Stimulated activated CD4-positive, alpha-beta T cell treated with anti-CD3 and anti-CD28 coated beads, Interleukin-1b, Interleukin-23, amount 100 ng/mL, for 4 hours (primary cell): ENCODE measurements at regions not wholly inside any gene's neighbourhood (a gene's known extent, or its start where the extent isn't known, plus 50 kb on each side); places are given as distances from the start of the nearest gene placed in this dataset.
"Not testable (repeated sequence)": the region's sequence is repeated elsewhere in the genome, so short reads cannot be mapped to it uniquely, and the experiment has no call there.

ENCODE experiments used
- DNase-seq, 2 donors: peaks; one replicate each; pipeline ENCODE4 v3.0.0-alpha.2; 2020; ENCODE audit warnings: low read depth in 2 of 2

DNA sequence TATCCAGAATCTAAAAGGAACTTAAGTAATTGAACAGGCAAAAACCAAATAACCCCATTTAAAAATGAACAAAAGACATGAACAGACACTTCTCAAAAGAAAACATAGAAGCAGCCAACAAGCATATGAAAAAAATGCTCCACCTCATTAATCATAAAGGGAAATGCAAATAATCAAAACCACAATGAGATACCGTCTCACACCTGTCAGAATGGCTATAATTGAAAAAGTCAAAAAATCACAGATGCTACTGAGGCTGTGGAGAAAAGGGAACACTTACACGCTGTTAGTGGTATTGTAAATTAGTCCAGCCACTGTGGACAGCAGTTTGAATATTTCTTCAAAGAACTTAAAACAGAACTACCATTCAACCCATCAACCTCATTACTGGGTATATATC, 220.7 kb downstream of the MEX3B start:
- no peak for DNase-seq

DNA sequence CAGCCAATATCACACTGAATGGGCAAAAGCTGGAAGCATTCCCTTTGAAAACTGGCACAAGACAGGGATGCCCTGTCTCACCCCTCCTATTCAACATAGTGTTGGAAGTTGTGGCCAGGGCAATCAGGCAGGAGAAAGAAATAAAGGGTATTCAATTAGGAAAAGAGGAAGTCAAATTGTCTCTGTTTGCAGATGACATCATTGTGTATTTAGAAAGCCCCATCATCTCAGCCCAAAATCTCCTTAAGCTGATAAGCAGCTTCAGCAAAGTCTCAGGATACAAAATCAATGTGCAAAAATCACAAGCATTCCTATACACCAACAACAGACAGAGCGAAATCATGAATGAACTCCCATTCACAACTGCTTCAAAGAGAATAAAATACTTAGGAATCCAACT, 223.2 kb downstream of the MEX3B start:
- not testable (repeated sequence) for DNase-seq

DNA sequence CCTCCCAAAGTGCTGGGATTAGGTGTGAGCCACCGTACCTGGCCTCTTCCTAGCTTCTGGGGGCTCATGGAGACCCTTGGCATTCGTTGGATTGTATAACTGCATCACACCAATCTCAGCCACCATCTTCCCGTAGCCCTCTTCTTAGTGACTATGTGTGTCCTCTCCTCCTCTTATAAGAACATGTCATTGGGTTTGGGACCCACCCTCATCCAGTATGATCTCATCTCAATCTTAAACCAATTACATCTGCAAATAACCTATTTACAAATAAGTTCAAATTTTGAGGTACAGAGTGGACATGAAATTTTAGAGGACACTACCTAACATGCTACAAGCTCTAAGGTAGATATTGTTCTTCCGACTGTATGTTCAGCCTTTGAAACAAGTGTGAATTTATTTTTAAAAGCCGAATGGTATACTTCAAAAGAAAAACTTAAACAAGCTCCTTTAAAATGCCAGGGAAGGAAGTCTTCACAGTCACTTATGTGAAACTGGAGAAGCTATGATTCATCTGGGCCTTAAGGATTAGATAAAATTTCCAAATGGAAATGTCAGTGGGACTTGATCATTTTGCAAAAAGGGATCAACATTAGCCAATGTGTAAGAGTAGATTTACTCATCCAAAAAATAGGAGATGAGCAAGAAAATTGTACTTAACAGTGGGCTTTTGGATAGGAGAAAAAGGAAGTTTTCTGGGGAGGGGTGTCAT, 225.7 kb downstream of the MEX3B start:
- no peak for DNase-seq

DNA sequence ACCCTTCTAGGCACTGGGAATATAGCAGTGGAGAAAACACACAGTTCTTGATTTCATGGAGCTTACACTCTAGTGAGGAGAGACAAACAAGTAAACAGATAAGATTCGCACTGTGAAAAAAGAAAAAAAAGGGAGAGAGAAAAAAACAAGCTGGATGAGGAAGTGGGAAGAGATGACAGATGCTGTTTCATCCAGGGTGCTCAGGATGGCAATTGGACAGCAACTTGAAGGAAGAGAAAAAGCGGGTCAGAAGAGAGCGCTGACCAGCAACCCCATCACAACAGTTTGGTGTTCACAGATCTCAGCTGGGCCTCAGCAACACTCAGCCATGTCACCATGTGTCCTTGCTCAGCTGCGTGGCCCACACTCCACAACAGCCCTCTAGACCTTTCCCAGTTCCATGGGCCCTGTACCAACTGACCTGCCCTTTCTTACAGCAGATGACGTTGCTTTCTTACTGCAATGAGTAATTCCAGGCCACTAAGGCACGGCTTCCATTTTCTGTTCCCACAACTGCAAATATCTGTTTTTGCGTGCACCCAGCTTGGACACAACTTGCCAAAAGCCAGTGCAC, 230.8 kb downstream of the MEX3B start:
- DNase-seq = no peak

DNA sequence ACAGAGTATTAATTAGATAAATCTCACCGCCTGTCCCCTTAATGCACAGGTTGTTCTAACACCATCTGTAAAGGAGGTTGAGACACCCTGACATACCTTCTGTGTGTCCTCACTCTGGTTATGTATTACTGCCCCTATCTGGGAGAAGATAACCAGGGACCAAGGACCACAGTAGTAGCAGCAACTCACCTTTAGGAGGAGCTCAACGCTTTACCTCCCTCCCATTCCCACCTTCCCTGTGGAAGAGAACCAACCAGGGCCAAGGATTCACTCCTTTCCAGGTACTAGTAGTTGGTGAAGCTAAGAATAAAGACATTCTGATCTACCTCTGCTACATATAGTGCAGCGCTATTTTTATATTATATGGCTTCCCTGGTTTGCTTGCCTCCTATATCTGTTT, 232.6 kb downstream of the MEX3B start:
- no peak for DNase-seq

DNA sequence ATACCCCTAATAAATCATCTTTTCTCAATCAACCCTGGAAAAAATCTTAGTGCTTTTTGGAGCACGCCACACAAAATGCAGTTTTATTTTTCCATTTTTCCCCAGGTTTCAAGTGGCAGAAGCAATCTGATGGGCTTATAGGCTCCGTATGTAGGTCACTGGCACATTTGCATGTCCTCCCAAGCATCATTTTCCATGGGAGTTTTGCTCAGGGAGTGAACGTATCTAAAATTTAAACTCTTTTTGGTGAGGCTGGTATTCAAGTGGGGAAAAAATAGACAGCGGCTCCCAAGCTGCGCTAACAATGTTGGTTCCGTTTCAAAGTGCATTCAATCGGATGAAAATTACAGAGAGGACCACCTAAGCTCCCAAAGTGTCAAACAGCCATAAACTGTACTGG, 233.4 kb downstream of the MEX3B start:
- DNase-seq = no peak

DNA sequence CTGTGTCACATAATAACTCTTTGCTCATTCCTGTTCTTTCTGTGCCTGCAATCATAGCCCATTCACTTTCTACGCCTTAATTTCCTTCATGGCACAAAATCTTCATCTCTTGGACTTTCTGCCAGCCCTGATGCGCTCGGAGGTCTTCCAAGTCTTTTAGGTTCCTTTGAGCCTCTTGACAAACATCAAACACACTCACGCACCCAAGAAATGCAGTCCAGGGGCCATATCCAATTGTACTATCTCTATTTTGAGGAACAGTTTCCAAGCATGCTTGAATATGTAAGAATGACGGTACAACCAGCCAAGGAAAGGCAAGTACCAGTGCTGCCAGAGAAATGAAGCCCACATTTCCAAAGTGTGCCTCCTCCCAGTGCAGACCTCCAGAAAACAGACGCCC, 234.1 kb downstream of the MEX3B start:
- DNase-seq = no peak

DNA sequence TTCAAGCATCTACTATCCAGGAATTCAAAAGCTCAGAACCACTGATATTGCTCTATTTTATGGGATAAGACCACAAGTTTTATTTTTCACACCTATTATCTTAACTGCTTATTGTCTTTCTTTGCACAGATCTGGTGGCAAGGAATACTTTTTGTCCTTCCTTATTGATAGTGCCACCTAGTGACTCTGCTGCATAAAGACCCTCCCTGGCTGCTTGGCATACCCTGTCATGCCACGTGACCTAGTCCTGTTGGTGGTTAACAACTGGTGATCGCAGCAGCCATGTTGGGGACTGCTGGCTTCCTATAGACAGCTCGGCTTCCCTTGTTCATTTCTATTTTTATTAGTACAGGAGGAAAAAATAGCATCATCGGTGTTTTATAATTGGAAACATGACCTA, 236.3 kb downstream of the MEX3B start:
- DNase-seq = no peak

DNA sequence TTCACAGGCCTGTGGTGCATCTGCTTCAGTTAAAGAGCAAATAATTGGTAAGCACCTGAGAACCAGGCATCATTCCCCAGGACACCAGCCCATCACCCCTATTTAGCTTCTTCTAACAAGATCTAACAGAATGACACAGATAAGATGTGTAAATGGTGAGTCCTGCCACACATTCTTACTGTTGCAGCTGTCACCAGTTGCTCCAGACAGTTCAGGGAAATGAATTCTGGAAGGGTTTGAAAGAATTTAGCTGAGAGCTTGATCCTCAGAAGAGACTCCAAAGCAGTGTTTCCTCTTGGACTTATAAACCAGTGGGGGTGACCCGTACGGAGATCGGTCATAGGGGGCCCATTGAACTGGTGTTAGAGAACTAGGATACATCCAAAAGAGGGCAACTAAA, 238.0 kb downstream of the MEX3B start:
- no peak for DNase-seq

DNA sequence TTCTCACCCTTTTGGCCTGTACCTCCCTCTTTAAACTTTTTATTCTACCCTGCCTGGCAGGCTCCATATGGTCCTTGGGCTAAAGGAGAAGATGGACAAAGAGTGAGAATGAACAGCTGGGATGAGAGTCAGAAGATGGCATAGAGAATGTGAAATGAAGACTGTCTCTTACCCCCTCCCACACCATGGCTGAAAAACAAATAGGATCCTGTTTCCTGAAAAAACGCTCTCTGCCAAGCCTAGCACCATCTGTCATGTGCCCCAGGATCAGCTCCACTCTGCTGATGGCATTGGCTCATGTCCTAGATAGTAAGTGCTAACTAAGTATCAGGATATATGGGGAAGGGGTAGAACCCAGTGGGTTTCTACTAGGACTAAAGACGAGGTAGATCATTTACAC, 238.6 kb downstream of the MEX3B start:
- DNase-seq = no peak

DNA sequence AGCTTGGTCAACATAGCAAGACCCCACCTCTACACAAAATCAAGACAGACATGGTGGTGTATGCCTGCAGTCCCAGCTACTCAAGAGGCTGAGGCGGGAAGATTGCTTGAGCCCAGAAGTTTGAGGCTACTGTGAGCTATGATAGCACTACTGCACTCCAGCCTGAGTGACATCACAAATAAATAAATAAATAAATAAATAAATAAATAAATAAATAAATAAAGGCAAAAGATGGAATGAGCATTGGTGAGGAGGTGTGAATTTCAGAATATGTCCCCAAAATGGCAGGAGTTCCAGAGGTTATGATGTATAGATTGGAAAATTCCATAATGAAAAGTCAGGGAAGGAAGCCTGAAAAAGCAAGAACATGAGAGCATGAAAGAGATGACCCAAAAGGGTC, 249.9 kb downstream of the MEX3B start:
- DNase-seq = no peak

DNA sequence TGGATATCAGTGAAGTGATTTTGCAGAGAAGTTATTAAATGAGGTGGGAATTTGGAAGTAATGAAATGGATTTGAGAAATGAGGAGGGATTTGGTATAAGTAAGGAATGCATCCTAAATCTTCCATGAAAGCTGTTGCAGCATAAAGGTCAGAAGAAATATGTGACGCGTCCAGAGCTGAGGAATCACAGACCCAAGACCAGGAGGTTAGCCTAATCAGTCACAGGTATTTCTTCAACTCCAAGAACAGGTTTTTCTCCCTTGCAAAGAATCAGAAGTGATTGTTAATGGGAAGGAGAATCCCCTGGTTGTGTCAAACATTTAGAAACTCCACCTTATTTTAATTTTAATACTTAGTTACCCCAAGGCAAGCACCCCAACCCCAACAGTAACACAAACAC, 253.2 kb downstream of the MEX3B start:
- no peak for DNase-seq

DNA sequence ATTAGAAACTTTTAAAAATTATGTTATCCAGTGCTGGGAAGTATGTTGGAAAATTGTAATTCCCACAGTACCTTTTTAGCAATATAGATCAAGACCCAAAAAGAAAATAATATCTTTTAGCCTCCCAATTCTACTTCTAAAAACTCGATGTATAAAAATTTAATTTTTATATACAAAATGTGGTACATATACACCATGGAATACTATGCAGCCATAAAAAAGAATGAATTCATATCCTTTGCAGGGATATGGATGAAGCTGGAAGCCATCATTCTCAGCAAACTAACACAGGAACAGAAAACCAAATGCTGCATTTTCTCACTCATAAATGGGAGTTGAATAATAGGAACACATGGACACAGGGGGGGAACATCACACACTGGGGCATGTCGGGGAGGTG, 254.5 kb downstream of the MEX3B start:
- DNase-seq = not testable (repeated sequence)

DNA sequence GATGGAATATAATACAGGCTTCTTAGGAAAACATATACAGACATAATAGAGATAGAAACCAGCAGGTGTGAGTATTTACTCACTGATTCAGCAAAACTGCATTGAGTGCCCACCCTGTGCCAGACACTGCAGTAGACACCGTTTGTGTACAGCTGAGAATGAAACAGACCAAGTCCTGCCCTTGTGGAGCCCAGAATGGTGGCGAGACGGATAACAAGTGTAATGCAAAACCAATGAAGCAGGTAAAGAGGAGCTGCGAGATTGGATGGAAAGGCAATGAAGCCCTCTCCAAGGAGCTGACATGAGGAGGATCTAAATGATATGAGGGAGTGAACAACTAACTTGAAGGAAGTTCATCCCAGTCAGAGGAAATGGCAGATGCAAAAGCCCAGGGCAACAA, 256.4 kb downstream of the MEX3B start:
- no peak for DNase-seq

DNA sequence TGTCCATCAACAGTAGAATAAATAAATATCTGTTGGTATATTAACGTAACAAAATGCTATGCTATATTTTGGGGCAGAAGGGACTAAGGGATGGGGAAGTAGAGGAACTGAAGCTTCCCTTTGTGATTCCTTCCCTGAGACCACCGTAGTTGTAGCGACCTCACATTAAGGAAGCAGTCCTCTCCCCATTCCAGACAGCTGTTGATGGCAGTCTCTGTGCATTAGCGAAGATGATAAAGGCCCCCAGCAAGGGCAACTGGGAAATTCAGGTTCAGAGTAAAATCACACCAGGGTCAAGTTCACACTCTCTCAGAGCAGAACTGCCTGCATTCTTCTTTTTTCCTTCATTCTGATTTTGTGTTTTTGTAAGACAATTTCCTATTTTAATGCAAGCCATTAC, 259.0 kb downstream of the MEX3B start:
- DNase-seq = no peak

DNA sequence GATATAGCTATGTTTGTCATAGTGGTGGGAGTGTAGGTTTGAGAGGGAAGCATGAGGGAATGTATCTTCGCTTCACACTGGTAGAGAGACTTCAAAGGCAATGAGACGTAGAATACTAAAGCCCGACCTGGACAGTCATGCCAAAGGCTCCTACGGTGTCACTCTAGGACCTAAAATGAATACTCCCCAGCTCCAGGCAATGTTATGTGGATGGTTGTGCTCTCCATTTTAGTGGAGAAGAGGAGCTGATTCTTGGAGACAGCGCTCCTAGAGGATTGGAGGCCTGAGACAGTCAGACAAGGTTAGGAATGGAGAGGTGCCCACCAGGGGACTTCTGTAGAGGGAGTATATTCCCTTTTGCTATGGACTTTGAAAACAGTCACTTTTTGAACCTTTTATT, 260.1 kb downstream of the MEX3B start:
- no peak for DNase-seq

DNA sequence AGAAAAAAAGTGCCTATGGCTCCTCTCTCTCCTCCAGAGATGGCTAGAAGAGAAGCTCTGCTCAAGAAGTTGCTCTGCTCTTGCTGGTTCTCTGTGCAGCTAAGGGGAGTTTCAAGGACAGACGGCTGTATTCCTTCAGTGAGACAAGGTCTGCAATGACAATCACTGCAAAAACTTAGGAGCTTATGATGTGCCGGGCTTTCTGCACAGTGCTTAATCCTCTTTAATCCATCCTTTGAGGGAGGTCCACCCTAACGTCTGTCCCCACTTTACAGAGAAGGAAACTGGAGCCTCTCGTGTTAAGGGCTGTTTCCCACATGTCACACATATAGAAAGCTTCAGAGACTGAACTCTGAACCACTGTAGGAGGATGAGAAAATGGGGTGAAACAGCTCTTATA, 260.6 kb downstream of the MEX3B start:
- DNase-seq = no peak

DNA sequence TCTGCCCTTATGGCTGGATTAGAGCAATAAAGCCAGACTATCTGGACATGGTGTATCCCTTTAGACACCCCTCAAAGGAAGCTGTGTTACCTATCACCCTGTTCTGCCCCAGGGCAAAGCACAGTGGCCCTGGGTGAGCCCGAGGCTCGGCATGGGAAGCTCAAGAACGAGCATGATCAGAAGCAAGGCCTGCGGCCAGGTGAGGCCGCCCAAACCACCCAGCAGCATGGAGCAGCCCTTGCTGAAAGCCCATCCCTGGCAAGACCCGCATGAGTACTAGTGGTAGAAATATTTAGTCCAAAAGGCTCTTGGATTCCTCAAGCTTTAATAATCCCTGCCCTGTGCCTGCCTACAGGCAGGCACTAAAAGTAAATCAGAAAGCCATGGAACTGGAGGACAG, 261.1 kb downstream of the MEX3B start:
- DNase-seq = no peak

DNA sequence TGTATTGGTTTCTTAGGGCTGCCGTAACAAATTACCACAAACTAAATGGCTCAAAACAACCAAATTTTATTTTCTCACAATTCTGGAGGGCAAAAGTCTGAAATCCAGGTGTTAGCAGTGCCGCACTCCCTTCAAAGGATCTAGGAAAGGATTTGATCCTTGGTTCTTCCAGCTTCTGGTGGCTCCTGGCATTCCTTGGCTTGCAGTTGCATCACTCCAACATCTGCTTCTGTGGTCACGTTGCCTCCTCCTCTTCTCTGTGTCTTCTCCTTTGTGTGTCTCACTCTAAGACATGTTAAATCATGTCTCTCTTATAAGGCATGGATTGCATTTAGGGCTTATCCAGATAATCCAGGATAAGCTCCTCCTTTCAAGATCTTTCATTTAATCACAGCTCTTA, 262.2 kb downstream of the MEX3B start:
- DNase-seq = no peak

DNA sequence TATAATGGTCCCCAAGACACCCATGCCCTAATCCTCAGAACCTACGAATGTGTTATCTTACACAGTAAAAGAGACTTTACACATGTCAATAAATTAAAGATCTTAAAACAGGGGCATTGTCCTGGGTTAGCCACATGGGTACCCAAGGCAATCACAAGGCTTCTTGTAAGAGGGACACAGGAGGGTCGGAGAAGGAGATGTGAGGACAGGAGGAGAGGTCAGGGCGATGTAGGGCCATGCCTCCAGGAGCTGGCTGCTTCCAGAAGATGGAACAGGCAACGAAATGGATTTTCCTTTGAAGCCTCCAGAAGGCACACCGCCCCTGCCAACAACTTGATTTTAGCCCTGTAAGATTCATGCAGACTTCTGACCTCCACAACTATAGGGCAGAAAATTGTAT, 262.7 kb downstream of the MEX3B start:
- DNase-seq = no peak

DNA sequence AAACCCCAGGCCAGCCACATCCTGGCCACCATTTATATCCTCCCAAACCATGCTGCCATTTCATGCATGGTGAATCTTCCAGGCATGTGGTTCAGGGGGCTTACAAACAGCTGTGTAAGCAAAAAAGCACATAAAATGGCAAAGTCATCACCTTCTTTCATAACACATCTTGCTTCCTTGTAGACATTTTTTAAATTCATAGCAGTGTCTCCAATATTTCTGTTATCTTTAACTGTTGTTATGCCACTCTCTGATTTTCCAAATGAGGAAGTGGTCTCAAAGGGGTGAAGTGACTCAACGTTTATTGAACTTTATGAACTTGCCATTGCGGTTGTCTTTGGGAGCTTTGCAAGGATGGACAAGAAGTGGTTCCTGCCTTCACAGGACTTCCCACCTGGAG, 264.4 kb downstream of the MEX3B start:
- DNase-seq = no peak

DNA sequence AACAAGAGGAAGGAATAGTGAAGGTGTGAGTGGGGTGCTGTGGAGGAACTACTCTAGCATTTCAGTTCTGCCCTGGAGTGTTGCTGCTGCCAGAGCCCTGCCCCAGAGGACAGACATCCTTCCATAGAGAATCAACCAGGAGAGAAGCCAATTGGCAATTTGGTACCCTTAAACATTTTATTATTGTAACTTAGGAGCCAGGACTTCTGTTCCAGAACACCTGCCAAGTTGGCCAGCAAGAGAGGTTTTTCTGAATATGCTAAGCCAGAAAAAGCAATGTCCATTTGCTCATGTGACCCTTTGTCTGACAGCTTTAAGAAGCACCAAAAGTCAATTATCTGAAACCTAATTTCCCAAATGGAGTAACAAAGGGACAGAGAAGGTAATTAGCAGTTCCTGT, 264.9 kb downstream of the MEX3B start:
- no peak for DNase-seq

DNA sequence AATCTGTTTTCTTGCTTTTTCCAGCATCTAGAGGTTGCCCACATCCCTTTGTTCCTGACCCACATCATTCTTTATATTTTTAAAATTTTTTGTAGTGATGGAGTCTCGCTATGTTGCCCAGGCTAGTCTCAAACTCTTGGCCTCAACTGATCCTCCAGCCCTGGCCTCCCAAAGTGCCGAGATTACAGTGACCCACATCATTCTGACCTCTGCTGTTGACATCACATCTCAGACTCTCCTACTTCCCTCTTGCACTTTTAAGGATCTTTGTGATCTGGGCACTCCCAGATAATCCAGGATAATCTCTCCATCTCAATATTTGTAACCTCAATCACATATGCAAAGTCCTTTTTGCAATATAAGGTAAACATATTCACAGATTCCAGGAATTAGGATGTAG, 266.6 kb downstream of the MEX3B start:
- DNase-seq = no peak

DNA sequence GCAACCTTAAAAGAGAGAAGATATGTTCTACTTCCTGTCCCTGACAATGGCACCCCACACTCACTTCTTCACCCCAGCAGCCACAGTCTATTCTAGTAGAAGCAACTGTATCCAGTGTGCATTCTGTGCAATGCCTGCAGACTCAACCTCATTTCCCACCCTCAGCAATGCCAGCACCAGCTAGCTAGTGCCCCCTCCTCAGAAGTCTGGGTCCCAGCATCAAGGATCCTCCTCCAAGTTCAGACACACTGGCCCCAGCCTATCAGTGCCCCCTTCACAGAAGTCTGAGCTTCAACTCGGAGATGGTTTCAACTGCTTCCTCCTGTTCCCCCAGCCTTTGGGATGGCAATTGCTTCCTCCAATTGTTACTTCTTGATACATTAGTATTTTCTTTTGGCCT, 268.3 kb downstream of the MEX3B start:
- DNase-seq = no peak
